Gastrocnemius medialis (tissue), 4 donors: ENCODE measurements at regions not wholly inside any gene's neighbourhood (a gene's known extent, or its start where the extent isn't known, plus 50 kb on each side); places are given as distances from the start of the nearest gene placed in this dataset.

ENCODE experiments used
- POLR2A ChIP-seq, 2 donors: fragments of 450-650 bp; IDR thresholded peaks; one replicate each; pipeline ENCODE4 v1.6.1; 2017; ENCODE audit warnings: antibody characterized with exemption in 2 of 2, mild to moderate bottlenecking in 2 of 2, moderate library complexity in 2 of 2
- TF ChIP-seq, protein P1 (sequence below), 5 experiments: fragments of 450-650 bp in 3 of 5; fragments of 200-600 bp in 2 of 5; sonication (generic) in 2 of 5; IDR thresholded peaks in 4 of 5; conservative IDR thresholded peaks in 1 of 5; 1 replicate in 4 of 5; 2 replicates in 1 of 5; pipeline ENCODE4 v1.5.1; 2016 to 2019; ENCODE audit warnings: antibody characterized with exemption in 5 of 5, mild to moderate bottlenecking in 3 of 5, moderate library complexity in 3 of 5

DNA sequence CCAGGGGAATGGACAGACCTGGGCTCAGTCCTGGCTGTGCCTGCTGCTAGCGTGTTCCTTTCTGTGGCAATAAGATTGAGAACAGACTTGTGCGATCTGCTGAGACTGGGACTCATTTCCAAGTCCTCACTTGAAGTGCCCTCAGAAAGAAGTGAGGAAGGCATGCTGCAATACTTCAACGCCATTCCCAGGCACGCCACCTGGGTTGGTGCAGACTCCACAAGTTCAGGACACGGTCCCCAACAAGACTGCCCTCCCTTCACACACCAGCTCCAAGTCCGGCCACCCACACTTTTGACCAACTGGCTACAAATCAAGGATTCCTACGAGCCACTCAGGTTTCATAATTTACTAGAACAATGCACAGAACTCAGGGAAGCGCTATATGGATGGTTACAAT, 391.8 kb upstream of the SULF2 start:
- TF ChIP-seq, protein P1, sequence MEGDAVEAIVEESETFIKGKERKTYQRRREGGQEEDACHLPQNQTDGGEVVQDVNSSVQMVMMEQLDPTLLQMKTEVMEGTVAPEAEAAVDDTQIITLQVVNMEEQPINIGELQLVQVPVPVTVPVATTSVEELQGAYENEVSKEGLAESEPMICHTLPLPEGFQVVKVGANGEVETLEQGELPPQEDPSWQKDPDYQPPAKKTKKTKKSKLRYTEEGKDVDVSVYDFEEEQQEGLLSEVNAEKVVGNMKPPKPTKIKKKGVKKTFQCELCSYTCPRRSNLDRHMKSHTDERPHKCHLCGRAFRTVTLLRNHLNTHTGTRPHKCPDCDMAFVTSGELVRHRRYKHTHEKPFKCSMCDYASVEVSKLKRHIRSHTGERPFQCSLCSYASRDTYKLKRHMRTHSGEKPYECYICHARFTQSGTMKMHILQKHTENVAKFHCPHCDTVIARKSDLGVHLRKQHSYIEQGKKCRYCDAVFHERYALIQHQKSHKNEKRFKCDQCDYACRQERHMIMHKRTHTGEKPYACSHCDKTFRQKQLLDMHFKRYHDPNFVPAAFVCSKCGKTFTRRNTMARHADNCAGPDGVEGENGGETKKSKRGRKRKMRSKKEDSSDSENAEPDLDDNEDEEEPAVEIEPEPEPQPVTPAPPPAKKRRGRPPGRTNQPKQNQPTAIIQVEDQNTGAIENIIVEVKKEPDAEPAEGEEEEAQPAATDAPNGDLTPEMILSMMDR (IDR thresholded peaks at IDR 0.05 in 4 of 5, conservative IDR thresholded peaks at IDR 0.05 in 1 of 5) = no peak
- no peak for TF ChIP-seq POLR2A (IDR thresholded peaks at IDR 0.05)
